HG02610 (cell line): ENCODE measurements at regions not wholly inside any gene's neighbourhood (a gene's known extent, or its start where the extent isn't known, plus 50 kb on each side); places are given as distances from the start of the nearest gene placed in this dataset.
A peak's percentile ranks its signal among the peaks of the same experiment; 100 is the strongest.

Source experiments
- ATAC-seq: cut with Tn5 transposase; IDR thresholded peaks from one replicate; pipeline ENCODE4 v1.9.1; 2021; ENCODE audit warnings: mild to moderate bottlenecking, moderate library complexity; ENCODE audit not compliant: unreplicated experiment

DNA sequence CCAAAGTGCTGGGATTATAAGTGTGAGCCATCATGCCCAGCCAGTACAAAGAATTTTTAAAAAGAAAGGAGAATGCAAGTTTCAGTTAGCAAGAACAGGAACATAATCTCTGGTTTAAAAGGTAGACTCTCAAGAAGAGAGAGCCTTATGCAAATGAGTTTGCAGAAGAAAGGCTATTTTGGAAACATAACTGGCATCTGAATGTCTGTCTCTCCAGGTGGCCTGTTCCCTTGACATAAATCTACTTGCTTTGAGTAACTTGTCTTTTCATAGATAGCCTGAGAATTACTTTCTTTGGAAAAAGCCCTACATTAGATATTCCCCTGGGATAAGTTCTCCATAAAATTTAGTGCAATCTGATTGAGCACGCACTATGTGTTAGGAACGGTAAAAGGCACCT is 109.6 kb downstream of the ICOS start:
- peak; percentile 71 for ATAC-seq

DNA sequence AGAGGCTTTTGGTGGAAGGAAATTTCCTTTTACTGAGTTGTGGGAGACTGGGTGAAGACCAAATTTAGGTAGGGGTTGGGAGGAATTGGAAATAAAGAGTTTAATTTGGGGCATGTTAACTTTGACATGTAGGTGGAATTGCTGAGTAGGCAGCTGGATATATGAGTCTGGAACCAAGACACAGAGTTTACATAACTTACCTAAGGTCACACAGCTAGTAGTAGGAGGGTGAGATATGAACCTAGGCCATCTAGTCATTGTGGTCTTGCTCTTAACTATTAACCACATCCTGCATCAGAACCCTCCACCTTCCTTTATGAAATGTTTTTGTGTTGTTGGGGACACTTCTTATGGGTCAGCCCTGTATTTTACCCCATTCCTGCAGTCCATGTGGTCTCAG is 113.1 kb downstream of the ICOS start:
- ATAC-seq: peak; percentile 77

DNA sequence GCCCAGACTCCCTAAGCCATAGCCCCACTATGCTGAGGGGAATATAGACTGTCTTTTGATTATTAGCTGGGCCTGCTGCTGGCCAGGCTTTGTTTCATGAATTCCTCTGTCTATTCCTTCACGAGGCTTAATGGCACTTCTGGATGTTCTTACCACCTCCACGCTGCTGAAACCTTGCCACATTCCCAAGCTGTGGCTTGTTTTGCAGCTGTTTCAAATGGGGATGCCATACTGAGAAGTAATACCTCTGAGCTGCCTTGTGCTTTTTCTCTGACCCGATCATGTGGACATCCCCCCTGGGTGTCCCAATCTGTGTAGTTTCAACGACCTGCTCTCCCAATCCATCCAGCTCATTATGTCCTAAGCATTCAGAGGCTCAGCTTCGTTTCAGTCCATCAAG is 114.1 kb downstream of the ICOS start:
- ATAC-seq: no peak

DNA sequence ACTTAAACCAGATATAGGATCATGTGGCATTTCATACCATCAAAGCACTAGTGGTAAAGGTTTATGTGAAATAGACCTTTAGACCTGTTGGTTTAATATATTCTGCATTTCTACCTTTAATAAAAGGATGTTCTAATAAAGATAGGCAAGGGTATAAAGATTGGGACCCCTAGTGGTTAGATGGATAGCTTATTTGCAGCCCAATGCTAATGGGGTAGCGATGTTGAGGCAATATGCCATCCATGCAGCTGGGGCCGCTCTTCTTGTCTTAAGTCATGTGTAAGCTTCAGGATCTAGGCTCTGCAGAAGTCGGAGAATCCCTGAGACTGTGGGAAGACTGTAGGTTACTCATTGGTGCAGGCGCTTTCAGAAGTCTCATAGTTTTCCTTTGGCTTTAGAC is 114.9 kb downstream of the ICOS start:
- no peak for ATAC-seq

DNA sequence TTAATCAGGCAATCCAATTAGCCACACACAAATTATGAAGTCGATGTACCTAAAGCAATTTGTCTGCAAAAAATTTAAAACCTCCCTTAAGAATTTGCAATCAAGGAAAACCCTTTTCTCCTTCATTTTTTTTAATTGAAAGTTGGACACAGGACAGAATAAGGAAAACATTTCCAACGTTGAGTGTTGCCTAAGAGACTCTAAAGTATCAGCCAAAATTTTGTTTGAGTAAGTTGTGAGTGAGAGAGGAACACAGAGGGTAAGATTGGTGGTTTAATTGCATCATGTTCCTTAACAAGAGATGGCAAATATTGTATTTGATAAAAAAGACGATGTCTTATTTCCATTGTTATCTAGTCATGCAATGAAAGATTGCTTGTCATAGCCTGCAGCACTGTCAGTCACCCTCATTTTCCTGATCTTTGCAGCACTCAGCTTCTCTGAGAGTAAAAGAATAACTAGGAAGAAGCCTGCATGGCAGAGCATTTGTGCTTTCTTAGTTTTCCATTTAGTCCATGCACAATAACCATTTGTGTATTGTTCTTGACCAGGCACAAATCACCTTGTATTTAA is 115.5 kb downstream of the ICOS start:
- no peak for ATAC-seq

DNA sequence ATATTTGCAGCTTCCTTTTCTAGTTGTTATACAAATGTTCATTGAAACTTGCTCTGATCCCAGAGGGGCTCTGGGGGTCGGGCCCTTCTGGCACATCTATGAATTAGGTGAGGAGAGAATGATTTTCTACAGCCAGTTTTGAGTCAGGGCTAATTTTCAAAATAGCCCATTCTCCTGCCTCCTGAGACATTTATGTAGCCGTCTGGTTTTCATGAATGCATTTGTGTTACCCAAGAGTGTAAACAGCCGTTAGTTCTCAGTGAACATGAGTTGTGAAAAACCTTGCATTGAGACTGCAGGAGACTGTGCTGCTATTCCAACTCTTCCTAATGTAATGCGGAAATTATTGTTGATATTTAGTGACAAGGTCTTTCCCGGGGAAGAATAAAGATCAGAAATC is 122.5 kb downstream of the ICOS start:
- ATAC-seq: no peak

DNA sequence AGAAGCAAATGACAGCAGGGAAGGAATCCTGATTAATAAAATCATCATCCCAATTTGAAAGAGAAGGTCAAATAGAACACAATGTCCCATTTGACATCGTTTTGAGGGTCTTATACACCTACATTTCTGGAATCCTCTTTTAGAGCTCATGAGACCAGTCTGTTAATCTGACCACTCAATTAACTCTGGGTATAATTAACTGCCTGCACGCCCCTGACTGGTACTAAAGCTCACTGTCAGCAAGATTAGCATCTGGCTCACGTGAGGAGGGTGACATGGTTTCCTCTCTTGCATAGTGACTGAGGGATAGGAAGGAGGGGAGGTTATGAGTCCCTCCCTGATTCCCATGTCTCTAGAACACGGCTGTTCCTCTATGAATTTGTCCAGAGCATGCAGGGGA is 124.3 kb downstream of the ICOS start:
- ATAC-seq: no peak

DNA sequence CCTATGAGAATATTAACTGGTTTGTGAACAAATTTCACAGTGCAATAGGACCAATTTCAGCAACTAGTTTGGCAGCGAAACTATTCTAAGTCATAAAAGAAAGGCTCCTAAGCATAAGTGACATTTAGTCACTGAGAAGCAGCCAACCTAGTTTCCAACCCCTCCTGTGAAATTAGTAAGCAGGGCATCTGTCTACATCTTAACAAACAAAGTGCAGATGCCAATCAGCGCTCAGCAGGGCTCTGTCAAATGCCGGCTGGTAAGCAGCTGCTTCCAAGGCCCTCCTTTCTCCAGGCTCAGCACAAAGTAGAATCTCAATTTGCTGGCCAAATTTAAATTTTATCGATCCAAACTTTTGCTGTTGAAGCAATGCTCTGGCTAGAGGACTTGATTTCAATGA is 124.7 kb downstream of the ICOS start:
- ATAC-seq: no peak

DNA sequence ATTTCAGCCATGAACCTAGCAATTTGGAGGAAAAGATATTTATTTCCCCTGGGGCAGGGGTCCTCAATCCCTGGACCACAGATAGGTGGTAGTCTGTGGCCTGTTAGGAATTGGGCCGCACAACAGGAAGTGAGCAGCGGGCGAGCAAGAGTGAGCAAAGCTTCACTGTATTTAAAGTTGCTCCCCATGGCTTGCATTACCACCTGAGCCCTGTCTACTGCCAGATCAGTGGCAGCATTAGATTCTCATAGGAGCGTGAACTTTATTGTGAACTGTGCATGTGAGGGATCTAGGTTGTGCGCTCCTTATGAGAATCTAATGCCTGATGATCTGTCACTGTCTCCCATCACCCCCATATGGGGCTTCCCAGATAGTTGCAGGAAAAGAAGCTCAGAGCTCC is 127.6 kb downstream of the ICOS start:
- ATAC-seq: no peak

DNA sequence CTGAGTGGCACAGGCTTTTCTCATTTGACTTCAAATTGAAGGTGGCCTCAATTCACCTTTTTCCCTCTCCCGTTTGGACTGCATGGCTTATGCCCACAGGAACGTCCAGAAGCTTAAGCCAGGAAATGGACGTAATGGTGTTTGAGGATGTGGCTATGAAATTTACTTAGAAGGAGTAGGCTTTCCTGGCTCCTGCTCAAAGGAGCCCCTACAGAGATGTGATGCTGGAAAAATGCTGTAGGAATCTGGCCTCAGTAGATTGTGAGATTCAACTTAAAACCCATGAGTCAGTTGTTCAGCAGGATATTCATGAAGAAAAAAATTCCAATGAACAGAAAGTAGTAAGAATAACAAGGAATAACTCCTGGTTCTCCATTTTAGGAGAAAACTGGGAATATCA is 129.0 kb downstream of the ICOS start:
- ATAC-seq: no peak

DNA sequence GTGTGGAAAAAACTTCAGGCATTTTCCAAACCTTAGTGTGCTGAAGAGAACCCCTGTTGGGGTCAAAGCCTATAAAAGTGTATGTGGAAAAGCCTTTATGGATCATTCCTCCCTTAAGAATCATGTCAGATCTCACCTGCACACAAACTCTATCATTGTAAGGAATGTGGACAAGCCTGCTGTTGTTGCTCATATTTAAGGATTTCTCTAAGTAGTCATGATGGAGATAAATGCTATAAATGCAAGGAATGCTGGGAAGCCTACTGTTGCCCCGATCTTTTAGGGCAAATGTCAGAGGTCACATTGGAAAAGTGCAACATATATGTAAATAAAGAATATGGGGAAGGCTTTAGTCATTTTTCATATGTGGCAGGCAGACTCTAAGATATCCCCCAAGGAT is 129.5 kb downstream of the ICOS start:
- ATAC-seq: no peak

DNA sequence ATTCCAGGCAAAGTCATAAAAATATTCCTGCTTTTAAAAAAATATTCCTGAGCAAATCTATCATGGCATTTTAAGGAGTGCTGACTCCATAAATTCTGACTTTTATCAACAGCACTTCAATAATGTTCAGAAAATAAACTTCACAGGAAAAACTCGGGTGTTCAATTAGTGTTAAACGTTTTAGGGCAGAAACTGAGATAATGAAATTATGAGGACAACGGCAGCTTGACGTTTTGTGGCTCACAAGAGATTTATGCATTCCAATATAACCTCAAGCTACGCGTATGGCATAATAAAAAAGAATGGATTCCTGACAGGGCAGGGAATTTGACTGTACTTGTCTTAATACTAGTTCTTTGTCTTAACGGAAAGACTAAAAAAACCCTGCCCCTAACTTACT is 133.2 kb downstream of the ICOS start:
- ATAC-seq: no peak

DNA sequence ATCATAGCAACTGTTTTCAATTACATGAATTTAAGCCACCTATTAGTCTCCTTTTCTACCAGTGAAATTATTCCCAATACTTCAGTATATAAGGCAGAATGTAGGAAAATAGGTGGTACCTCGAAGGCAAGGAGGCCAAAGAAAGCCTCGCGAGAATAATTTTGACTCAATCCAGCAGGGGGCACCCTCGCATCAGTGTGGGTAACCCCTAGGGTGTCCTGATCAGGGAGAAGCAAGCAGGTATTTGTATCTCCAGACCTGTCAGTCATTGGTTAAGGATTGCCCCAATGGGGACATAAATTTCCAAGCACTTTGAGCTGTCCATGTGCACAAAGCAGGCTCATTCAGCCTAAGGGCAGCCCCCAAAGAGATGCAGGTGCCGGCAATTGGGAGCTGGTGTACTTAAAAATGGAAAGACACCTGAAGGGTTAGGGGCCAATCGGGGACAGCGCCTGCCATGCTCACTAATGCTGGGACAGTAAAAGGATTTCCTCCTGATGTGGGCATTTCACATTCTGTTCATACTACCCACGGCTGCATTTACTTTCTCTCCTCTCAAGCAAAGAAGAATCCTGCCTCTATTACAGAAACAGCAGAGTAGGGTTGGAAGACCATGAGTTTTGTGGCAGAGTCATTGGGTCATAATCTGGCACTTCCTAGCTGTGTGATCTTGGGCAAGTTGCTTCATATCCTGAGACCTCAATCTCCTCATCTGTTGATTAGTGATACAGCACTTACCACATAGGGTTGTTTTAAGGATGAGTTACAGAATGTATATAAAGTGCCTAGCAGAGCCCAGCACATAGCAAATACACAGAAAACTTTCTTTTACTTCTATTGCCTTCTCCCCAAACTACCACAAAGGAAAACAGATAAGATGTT is 136.1 kb downstream of the ICOS start:
- no peak for ATAC-seq

DNA sequence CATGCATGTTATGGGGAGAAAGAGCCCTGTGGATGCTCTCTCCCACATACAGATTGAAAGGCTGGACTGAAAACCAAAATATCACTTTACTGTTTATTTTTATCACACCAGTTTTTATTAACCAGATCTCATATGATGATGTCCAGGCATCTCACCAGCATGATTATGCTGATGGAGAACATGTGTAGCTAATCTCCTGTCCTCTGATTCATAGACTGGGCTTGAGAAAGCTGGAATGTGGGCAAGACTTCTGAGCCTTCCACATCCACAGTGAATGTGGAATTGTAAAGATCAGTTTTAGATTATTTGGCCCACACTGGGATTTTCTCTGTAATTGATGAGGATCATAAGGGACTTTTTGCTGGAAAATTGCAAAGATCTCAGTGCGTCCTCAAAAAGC is 137.9 kb downstream of the ICOS start:
- ATAC-seq: no peak

DNA sequence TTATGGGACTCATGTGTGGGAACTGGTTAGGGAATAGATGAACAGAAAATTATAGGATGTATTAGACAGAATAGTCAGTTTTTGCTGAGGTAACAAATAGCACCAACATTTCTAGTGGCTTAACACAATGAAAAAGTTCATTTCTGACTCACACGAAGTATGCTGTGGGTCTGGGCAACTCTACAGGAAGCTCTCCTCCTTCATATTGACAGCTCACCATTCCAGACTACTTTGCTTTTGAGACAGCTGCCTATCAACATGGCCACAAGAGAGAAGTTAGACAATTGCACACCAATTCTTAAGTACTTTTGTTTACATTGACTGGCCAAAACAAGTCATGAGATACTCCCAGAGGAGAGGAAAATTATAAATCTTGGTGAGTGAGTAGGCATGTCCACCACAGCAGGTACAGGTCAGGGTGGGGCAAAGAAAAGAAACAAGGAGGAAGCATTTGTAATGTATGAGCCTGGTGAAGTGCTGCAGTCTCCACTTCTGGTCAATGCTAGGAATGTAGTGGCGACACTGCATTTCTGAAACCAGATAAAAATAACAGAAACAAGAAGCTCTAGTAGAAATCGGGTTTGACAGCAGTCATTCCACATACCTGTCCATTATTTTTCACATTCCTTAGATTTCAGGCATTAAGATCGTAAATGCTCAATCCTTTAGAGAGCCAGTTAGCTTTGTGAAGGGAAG is 141.6 kb downstream of the ICOS start:
- ATAC-seq: no peak

DNA sequence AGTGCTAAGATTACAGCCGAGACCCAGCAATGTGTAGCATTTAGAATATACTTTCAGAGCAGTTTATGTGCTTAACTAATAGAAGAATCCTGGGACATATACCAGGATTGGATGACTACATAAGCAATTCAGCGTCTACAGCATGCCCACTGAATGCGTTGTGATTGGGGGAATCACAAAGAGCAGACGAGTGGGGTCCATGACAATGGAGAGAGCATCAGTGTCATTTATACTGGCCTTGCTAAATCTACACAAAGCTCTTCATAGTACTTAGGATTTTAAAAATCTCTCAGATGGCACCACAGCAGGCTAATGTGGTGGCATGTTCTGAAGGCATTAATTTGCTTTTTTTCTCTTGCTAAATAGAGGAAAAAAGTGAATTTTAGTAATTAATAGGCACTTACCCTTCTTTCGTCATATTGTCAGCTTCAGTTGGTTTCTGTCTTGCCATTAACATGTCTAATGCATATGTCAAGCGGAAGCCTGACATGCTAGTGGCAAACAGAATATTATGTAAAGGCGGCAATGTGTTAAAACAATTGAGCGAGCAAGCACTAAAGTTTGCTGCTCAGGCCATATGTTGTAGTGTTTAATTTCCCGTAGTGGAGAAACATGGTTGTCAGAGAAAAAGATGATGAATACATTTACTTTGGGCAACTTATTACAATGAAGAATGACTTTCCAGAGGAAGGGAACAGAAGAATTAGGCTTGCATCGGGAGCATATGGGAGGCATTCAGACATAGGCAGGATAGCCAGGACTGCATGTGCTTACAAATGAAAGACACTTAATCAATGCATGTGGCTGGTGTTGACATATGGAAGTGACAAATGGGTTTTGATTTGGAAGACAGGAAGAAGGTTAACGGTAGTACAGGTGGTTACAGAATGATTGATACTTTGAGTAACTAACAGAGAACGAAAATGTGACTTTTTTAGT is 145.2 kb downstream of the ICOS start:
- no peak for ATAC-seq

DNA sequence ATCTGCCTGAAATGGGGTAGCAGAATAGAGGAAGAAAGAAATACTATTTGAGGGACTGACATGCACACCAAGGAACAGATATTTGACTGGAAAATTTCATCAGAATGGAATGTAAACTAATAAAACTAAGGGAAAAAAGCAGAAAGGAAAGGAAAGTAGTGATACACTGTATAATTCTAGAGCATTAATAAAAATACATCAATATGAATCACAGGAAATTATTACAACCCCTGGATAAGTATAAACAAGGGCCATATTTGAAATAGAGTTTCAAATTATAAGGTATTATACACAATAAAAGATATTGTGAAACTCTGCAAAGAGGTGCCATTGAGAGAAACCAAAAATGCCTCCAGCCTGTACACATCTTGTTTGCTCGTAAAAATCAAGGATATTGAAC is 149.6 kb downstream of the ICOS start:
- no peak for ATAC-seq

DNA sequence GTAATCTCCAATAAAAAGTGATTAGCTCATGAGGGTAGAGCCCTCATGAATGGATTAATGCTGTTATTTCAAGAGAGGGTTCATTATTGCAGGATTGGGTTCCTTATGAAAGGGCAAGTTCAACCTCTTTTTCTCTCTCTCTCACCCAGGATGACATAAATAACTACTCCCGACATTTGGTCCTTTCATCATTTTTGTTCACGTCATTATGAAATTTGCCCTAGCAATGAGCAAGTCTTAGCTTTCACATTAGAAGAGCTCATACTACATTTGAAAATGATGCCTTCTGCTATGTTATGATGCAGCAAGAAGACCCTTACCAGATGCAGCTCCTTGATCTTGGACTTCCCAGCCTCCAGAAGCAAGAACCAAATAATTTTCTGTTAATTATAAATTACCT is 152.5 kb downstream of the ICOS start:
- no peak for ATAC-seq

DNA sequence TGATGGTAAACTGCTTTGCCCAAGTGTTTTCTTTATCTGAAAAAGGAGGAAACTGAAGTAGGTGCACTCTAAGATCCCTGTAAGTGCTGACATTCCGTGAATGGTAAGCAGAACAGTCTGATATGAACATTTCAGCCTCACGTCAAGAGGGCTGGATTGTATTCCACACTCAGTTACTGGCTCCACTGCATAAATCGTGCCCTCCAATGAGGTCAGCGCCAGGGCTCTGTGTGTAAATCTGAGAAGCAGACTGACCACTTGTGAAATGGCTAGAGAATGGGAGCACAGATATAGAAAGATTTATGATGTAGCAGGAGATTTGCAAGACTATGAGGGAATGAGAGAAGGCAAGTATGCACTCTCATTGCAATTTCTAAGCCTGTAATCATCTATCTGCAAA is 153.0 kb downstream of the ICOS start:
- no peak for ATAC-seq

DNA sequence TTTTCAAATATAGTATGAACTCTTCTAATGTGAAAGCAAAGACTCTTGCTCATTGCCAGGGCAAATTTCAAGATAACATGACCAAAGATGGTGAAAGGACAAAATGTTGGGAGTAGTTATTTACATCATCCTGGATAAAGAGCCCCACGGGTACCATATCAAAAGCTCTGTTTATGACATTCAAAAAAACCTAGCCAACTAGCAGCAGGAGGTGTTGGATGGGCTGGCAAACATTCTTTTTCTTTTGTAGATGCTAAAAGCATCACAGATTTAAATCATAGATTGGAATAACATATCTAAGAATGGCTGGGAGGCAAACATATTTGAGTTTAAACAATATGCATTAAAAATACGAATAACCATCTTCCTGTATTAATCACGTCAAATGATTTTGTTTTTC is 153.5 kb downstream of the ICOS start:
- no peak for ATAC-seq

DNA sequence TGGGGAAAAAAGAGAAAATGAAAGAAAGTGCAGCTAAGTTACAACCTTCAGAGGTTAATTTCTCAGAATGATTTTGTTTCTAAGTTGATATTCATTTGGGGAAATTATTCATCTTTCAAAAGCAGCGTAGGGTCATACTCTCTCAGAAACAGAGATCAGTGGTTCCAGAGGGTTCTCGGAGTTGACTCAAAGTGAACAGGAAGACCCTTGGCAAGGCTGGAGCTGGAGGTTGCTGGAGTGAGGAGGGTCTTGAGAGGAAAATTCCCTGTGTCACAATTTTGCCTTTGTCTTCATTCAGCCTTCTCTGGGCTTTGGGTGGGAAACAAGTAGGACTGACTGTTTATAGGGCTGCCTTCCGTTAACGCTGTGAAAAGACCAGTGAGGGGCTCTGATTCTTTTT is 168.2 kb downstream of the ICOS start:
- no peak for ATAC-seq
